Stimulated activated CD8-positive, alpha-beta memory T cell treated with anti-CD3 and anti-CD28 coated beads, Interleukin-4, amount 100 ng/mL, for 1 hour (primary cell): ENCODE measurements at regions not wholly inside any gene's neighbourhood (a gene's known extent, or its start where the extent isn't known, plus 50 kb on each side); places are given as distances from the start of the nearest gene placed in this dataset.
"Not testable (repeated sequence)": the region's sequence is repeated elsewhere in the genome, so short reads cannot be mapped to it uniquely, and the experiment has no call there.

Experiments used
- DNase-seq, 2 donors: peaks; one replicate each; pipeline ENCODE4 v3.0.0-alpha.2; 2020; ENCODE audit warnings: low read depth in 2 of 2, low spot score in 1 of 2

GRCh38 chr13:90455067-90455466, 892.4 kb upstream of the MIR17HG start:
- DNase-seq: no peak

GRCh38 chr13:90455823-90456222, 891.7 kb upstream of the MIR17HG start:
- DNase-seq: no peak

GRCh38 chr13:90461398-90461797, 886.1 kb upstream of the MIR17HG start:
- DNase-seq: no peak

- DNase-seq: no peak
Observed at GRCh38 chr13:90477216-90477615, 870.3 kb upstream of the MIR17HG start.

GRCh38 chr13:90483906-90484305, 863.6 kb upstream of the MIR17HG start:
- no peak for DNase-seq

- no peak for DNase-seq
Observed at GRCh38 chr13:90485436-90485835, 862.1 kb upstream of the MIR17HG start.

- DNase-seq: no peak
Observed at GRCh38 chr13:90492872-90493271, 854.6 kb upstream of the MIR17HG start.

GRCh38 chr13:90493667-90494066, 853.8 kb upstream of the MIR17HG start:
- DNase-seq: no peak

- not testable (repeated sequence) for DNase-seq
Observed at GRCh38 chr13:90494849-90495248, 852.6 kb upstream of the MIR17HG start.

GRCh38 chr13:90498096-90498495, 849.4 kb upstream of the MIR17HG start:
- no peak for DNase-seq

GRCh38 chr13:90498816-90499215, 848.7 kb upstream of the MIR17HG start:
- no peak for DNase-seq

GRCh38 chr13:90500569-90500968, 846.9 kb upstream of the MIR17HG start:
- DNase-seq: no peak

- no peak for DNase-seq
Observed at GRCh38 chr13:90502153-90502552, 845.3 kb upstream of the MIR17HG start.

GRCh38 chr13:90502762-90503161, 844.7 kb upstream of the MIR17HG start:
- DNase-seq: no peak

- no peak for DNase-seq
Observed at GRCh38 chr13:90510319-90510718, 837.2 kb upstream of the MIR17HG start.

GRCh38 chr13:90511903-90512302, 835.6 kb upstream of the MIR17HG start:
- DNase-seq: no peak

GRCh38 chr13:90514712-90515111, 832.8 kb upstream of the MIR17HG start:
- DNase-seq: not testable (repeated sequence)

GRCh38 chr13:90518417-90518816, 829.1 kb upstream of the MIR17HG start:
- no peak for DNase-seq

GRCh38 chr13:90519157-90519556, 828.3 kb upstream of the MIR17HG start:
- no peak for DNase-seq

GRCh38 chr13:90526711-90527110, 820.8 kb upstream of the MIR17HG start:
- no peak for DNase-seq

GRCh38 chr13:90531744-90532143, 815.7 kb upstream of the MIR17HG start:
- DNase-seq: no peak

- DNase-seq: no peak
Observed at GRCh38 chr13:90532861-90533492, 814.5 kb upstream of the MIR17HG start.

- DNase-seq: no peak
Observed at GRCh38 chr13:90533866-90534265, 813.6 kb upstream of the MIR17HG start.
